Neutrophil (primary cell): ENCODE measurements at regions not wholly inside any gene's neighbourhood (a gene's known extent, or its start where the extent isn't known, plus 50 kb on each side); places are given as distances from the start of the nearest gene placed in this dataset.

Experiments used
- H3K27ac ChIP-seq: fragments of 200-600 bp; sonication (generic); 2 replicates; pipeline ENCODE4 v1.5.1; 2016; ENCODE audit warnings: mild to moderate bottlenecking, moderate library complexity
- H3K27me3 ChIP-seq: fragments of 200-600 bp; sonication (generic); 2 replicates; pipeline ENCODE4 v1.6.0; 2016; ENCODE audit warnings: mild to moderate bottlenecking
- H3K36me3 ChIP-seq: fragments of 200-600 bp; sonication (generic); 2 replicates; pipeline ENCODE4 v1.5.1; 2017
- H3K4me1 ChIP-seq, 2 experiments: fragments of 200-600 bp in 1 of 2; sonication (generic) in 1 of 2; 1 replicate in 1 of 2; 2 replicates in 1 of 2; pipeline versions ENCODE4 v1.5.1 to v1.6.1; 2013 to 2016; ENCODE audit warnings: low read depth in 1 of 2, low read length in 1 of 2, mild to moderate bottlenecking in 1 of 2, moderate library complexity in 1 of 2; ENCODE audit not compliant: control insufficient read depth in 1 of 2, insufficient read depth in 1 of 2
- H3K4me3 ChIP-seq, 2 experiments: fragments of 200-600 bp in 1 of 2; sonication (generic) in 1 of 2; 1 replicate in 1 of 2; 2 replicates in 1 of 2; pipeline ENCODE4 v1.5.1; 2013 to 2016; ENCODE audit warnings: low read depth in 1 of 2, low read length in 1 of 2, mild to moderate bottlenecking in 1 of 2, moderate library complexity in 1 of 2
- H3K9me3 ChIP-seq: fragments of 200-600 bp; sonication (generic); 2 replicates; pipeline ENCODE4 v1.5.1; 2016
- TF ChIP-seq, protein P1 (sequence below): fragments of 200-600 bp; sonication (generic); IDR thresholded peaks from 2 replicates; pipeline ENCODE4 v1.5.1; 2016; ENCODE audit warnings: antibody characterized with exemption

- no peaks in the 10 kb centered on the region for H3K27me3 ChIP-seq
Observed at GRCh38 chr14:85711620-85712019, 181.7 kb downstream of the FLRT2 start.

More at GRCh38 chr14:85711620-85712019, 181.7 kb downstream of the FLRT2 start:
- H3K27ac ChIP-seq: no peak overlapping the region
- H3K4me1 ChIP-seq: no peaks in the 10 kb centered on the region
- TF ChIP-seq, protein P1, sequence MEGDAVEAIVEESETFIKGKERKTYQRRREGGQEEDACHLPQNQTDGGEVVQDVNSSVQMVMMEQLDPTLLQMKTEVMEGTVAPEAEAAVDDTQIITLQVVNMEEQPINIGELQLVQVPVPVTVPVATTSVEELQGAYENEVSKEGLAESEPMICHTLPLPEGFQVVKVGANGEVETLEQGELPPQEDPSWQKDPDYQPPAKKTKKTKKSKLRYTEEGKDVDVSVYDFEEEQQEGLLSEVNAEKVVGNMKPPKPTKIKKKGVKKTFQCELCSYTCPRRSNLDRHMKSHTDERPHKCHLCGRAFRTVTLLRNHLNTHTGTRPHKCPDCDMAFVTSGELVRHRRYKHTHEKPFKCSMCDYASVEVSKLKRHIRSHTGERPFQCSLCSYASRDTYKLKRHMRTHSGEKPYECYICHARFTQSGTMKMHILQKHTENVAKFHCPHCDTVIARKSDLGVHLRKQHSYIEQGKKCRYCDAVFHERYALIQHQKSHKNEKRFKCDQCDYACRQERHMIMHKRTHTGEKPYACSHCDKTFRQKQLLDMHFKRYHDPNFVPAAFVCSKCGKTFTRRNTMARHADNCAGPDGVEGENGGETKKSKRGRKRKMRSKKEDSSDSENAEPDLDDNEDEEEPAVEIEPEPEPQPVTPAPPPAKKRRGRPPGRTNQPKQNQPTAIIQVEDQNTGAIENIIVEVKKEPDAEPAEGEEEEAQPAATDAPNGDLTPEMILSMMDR: no peak
- no peak overlapping the region for H3K4me3 ChIP-seq
- H3K9me3 ChIP-seq: no peaks in the 10 kb centered on the region
- no peaks in the 10 kb centered on the region for H3K36me3 ChIP-seq
